ENCODE measurements at regions not wholly inside any gene's neighbourhood (a gene's known extent, or its start where the extent isn't known, plus 50 kb on each side); places are given as distances from the start of the nearest gene placed in this dataset.

- ChIA-PET POLR2A (no interaction called here), CTCF (no interaction called here)
- no peak overlapping the region for H3K4me3 ChIP-seq (ENCODE audit: low read depth, low read length)
- DNase-seq (ENCODE audit: low read depth, low spot score) = no peak
- no peak for TF ChIP-seq CTCF (IDR thresholded peaks at IDR 0.05; ENCODE audit: insufficient read depth, low read length, missing control alignments)
Measured at GRCh38 chr4:93960450-93960849, 131.9 kb downstream of the ATOH1 start.

- CTCF ChIA-PET = no interaction called here
- no peak for TF ChIP-seq CTCF (IDR thresholded peaks at IDR 0.05; ENCODE audit: insufficient read depth, low read length, missing control alignments)
- no peak for DNase-seq (ENCODE audit: low read depth, low spot score)
- POLR2A ChIA-PET = no interaction called here
- H3K4me3 ChIP-seq (ENCODE audit: low read depth, low read length) = no peak overlapping the region
Measured at GRCh38 chr4:93960916-93961315, 132.4 kb downstream of the ATOH1 start.

- no peak for TF ChIP-seq CTCF (IDR thresholded peaks at IDR 0.05; ENCODE audit: insufficient read depth, low read length, missing control alignments)
- ChIA-PET CTCF (no interaction called here), POLR2A (no interaction called here)
- no peak for DNase-seq (ENCODE audit: low read depth, low spot score)
- H3K4me3 ChIP-seq (ENCODE audit: low read depth, low read length) = no peak overlapping the region
Measured at GRCh38 chr4:93981594-93981993, 153.0 kb downstream of the ATOH1 start.

- ChIA-PET POLR2A (no interaction called here), CTCF (no interaction called here)
- H3K4me3 ChIP-seq (ENCODE audit: low read depth, low read length) = no peak overlapping the region
- DNase-seq (ENCODE audit: low read depth, low spot score) = no peak
- TF ChIP-seq CTCF (IDR thresholded peaks at IDR 0.05; ENCODE audit: insufficient read depth, low read length, missing control alignments) = no peak
Measured at GRCh38 chr4:93982255-93982654, 153.7 kb downstream of the ATOH1 start.

- ChIA-PET POLR2A (no interaction called here), CTCF (no interaction called here)
- DNase-seq (ENCODE audit: low read depth, low spot score) = no peak
- no peak overlapping the region for H3K4me3 ChIP-seq (ENCODE audit: low read depth, low read length)
- no peak for TF ChIP-seq CTCF (IDR thresholded peaks at IDR 0.05; ENCODE audit: insufficient read depth, low read length, missing control alignments)
Measured at GRCh38 chr4:93983140-93983539, 154.6 kb downstream of the ATOH1 start.

- H3K4me3 ChIP-seq (ENCODE audit: low read depth, low read length) = no peak overlapping the region
- CTCF ChIA-PET = no interaction called here
- POLR2A ChIA-PET = no interaction called here
- no peak for DNase-seq (ENCODE audit: low read depth, low spot score)
- no peak for TF ChIP-seq CTCF (IDR thresholded peaks at IDR 0.05; ENCODE audit: insufficient read depth, low read length, missing control alignments)
Measured at GRCh38 chr4:93994175-93994994, 165.8 kb downstream of the ATOH1 start.
